ENCODE measurements at regions not wholly inside any gene's neighbourhood (a gene's known extent, or its start where the extent isn't known, plus 50 kb on each side); places are given as distances from the start of the nearest gene placed in this dataset.

- no peak for TF ChIP-seq CTCF (conservative IDR thresholded peaks at IDR 0.05)
- TF ChIP-seq ZFX (IDR thresholded peaks at IDR 0.05), result no peak
These were observed 87.4 kb upstream of the GPR149 start for GRCh38 chr3:154517404-154517803.
